ENCODE measurements at regions not wholly inside any gene's neighbourhood (a gene's known extent, or its start where the extent isn't known, plus 50 kb on each side); places are given as distances from the start of the nearest gene placed in this dataset.

DNA sequence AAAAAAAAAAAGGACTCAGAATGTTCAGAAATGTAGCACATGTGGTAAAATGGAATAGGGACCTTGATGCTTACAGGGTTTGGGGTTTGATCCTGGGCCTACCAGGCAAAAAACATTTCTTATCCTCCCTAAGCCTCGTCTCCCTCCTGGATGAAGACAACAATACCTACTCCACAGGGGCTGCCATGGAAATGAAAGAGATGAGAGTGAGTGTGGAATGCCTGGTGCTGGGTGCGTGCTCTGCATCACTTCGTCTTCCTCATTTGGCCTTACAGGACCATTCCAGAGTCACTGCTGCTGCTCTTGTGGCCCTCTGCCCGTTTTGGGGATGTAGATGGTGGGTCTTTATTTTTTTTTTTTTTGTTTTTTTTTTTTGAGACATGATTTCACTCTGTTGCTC is 692.9 kb upstream of the EEF2KMT start:
- TF ChIP-seq EZH2 (IDR thresholded peaks at IDR 0.05; ENCODE audit: low read length, unreplicated experiment) (no peak), EZH2phosphoT487 (IDR thresholded peaks at IDR 0.05; ENCODE audit: borderline replicate concordance, low read length) (no peak)
- TF ChIP-seq, protein P1, sequence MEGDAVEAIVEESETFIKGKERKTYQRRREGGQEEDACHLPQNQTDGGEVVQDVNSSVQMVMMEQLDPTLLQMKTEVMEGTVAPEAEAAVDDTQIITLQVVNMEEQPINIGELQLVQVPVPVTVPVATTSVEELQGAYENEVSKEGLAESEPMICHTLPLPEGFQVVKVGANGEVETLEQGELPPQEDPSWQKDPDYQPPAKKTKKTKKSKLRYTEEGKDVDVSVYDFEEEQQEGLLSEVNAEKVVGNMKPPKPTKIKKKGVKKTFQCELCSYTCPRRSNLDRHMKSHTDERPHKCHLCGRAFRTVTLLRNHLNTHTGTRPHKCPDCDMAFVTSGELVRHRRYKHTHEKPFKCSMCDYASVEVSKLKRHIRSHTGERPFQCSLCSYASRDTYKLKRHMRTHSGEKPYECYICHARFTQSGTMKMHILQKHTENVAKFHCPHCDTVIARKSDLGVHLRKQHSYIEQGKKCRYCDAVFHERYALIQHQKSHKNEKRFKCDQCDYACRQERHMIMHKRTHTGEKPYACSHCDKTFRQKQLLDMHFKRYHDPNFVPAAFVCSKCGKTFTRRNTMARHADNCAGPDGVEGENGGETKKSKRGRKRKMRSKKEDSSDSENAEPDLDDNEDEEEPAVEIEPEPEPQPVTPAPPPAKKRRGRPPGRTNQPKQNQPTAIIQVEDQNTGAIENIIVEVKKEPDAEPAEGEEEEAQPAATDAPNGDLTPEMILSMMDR (conservative IDR thresholded peaks at IDR 0.05; ENCODE audit: low read depth, low read length): no peak
